NCI-H345 treated with DMSO at 0.1 percent for 48 hours (cell line): ENCODE measurements at regions not wholly inside any gene's neighbourhood (a gene's known extent, or its start where the extent isn't known, plus 50 kb on each side); places are given as distances from the start of the nearest gene placed in this dataset.

Experiments
- DNase-seq: peaks from one replicate; lab custom pipeline; 2025; ENCODE audit not compliant: unreplicated experiment; lab: John Stamatoyannopoulos, UW

- DNase-seq, result peak; percentile 43
These were observed 363.0 kb downstream of the SS18 start for GRCh38 chr18:25727281-25727985.

- no peak for DNase-seq
These were observed 364.1 kb downstream of the SS18 start for GRCh38 chr18:25726298-25726697.

- no peak for DNase-seq
These were observed 364.9 kb downstream of the SS18 start for GRCh38 chr18:25725501-25725900.

- DNase-seq, result no peak
These were observed 365.4 kb downstream of the SS18 start for GRCh38 chr18:25724997-25725396.

GRCh38 chr18:25724121-25724520 is 366.3 kb downstream of the SS18 start:
- DNase-seq, result no peak

- no peak for DNase-seq
These were observed 361.1 kb upstream of the ZNF521 start for GRCh38 chr18:25713103-25713502.

- DNase-seq, result no peak
These were observed 359.0 kb upstream of the ZNF521 start for GRCh38 chr18:25710981-25711380.

- DNase-seq, result no peak
These were observed 353.7 kb upstream of the ZNF521 start for GRCh38 chr18:25705650-25706049.

- DNase-seq, result no peak
These were observed 352.5 kb upstream of the ZNF521 start for GRCh38 chr18:25704494-25704893.

- no peak for DNase-seq
These were observed 352.1 kb upstream of the ZNF521 start for GRCh38 chr18:25704071-25704470.

- DNase-seq, result no peak
These were observed 349.9 kb upstream of the ZNF521 start for GRCh38 chr18:25701821-25702220.

GRCh38 chr18:25686960-25687500 is 335.1 kb upstream of the ZNF521 start:
- DNase-seq, result no peak

- DNase-seq, result no peak
These were observed 333.1 kb upstream of the ZNF521 start for GRCh38 chr18:25685088-25685487.

GRCh38 chr18:25679491-25679890 is 327.5 kb upstream of the ZNF521 start:
- no peak for DNase-seq

- DNase-seq, result no peak
These were observed 326.3 kb upstream of the ZNF521 start for GRCh38 chr18:25678221-25678620.

- no peak for DNase-seq
These were observed 323.3 kb upstream of the ZNF521 start for GRCh38 chr18:25675123-25675850.

- DNase-seq, result no peak
These were observed 322.2 kb upstream of the ZNF521 start for GRCh38 chr18:25674183-25674582.

- no peak for DNase-seq
These were observed 320.5 kb upstream of the ZNF521 start for GRCh38 chr18:25672490-25672889.

GRCh38 chr18:25669741-25670140 is 317.8 kb upstream of the ZNF521 start:
- no peak for DNase-seq

GRCh38 chr18:25662272-25662671 is 310.3 kb upstream of the ZNF521 start:
- DNase-seq, result no peak

GRCh38 chr18:25661831-25662230 is 309.9 kb upstream of the ZNF521 start:
- no peak for DNase-seq

- no peak for DNase-seq
These were observed 307.6 kb upstream of the ZNF521 start for GRCh38 chr18:25659541-25659940.
